ENCODE measurements at regions not wholly inside any gene's neighbourhood (a gene's known extent, or its start where the extent isn't known, plus 50 kb on each side); places are given as distances from the start of the nearest gene placed in this dataset.

GRCh38 chr12:61998791-61999190 lies 261.4 kb upstream of the USP15 start:
- TF ChIP-seq, protein P1, sequence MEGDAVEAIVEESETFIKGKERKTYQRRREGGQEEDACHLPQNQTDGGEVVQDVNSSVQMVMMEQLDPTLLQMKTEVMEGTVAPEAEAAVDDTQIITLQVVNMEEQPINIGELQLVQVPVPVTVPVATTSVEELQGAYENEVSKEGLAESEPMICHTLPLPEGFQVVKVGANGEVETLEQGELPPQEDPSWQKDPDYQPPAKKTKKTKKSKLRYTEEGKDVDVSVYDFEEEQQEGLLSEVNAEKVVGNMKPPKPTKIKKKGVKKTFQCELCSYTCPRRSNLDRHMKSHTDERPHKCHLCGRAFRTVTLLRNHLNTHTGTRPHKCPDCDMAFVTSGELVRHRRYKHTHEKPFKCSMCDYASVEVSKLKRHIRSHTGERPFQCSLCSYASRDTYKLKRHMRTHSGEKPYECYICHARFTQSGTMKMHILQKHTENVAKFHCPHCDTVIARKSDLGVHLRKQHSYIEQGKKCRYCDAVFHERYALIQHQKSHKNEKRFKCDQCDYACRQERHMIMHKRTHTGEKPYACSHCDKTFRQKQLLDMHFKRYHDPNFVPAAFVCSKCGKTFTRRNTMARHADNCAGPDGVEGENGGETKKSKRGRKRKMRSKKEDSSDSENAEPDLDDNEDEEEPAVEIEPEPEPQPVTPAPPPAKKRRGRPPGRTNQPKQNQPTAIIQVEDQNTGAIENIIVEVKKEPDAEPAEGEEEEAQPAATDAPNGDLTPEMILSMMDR (conservative IDR thresholded peaks at IDR 0.05; ENCODE audit: low read depth, low read length): no peak
- H3K4me3 ChIP-seq (ENCODE audit: low read depth, low read length): no peak overlapping the region
- no peak for DNase-seq (ENCODE audit: low read depth)

GRCh38 chr12:61999311-61999710 lies 260.9 kb upstream of the USP15 start:
- TF ChIP-seq, protein P1 (conservative IDR thresholded peaks at IDR 0.05; ENCODE audit: low read depth, low read length): no peak
- DNase-seq (ENCODE audit: low read depth): no peak
- H3K4me3 ChIP-seq (ENCODE audit: low read depth, low read length): no peak overlapping the region

DNA sequence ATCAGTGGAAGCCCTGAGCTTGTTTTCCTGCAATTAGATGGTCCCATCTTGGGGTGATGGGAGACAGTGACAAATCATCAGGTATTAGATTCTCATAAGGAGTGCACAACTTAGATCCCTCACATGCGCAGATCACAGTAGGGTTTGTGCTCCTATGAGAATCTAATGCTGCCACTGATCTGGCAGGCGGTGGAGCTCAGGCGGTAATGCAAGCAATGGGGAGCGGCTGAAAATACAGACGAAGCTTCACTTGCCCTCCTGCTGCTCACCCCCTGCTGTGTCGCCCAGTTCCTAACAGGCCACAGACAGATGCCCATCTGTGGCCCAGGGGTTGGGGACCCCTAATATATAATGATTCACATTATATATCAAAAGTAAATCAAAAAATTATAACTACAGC lies 258.8 kb upstream of the USP15 start:
- H3K4me3 ChIP-seq (ENCODE audit: low read depth, low read length): no peak overlapping the region
- TF ChIP-seq, protein P1 (conservative IDR thresholded peaks at IDR 0.05; ENCODE audit: low read depth, low read length): no peak
- no peak for DNase-seq (ENCODE audit: low read depth)

DNA sequence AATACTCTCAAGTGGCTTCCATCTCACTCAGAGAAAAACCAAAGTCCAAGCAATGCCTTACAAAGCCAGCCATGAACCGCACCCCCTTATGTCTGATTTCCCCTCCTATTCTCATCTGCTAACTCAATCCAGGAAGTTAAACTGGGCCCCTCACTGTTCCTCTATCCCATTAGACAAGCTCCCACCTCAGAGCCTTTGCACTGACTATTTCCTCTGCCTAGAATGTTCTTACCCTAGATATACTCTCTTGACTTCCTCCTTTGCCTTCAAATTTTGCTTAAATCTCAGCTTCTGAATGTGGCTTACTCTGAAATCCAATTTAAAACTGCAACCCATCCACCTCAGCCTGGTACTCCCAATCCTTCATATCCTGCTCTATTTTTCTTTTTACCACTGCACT lies 257.0 kb upstream of the USP15 start:
- TF ChIP-seq, protein P1 (conservative IDR thresholded peaks at IDR 0.05; ENCODE audit: low read depth, low read length): no peak
- H3K4me3 ChIP-seq (ENCODE audit: low read depth, low read length): no peak overlapping the region
- no peak for DNase-seq (ENCODE audit: low read depth)

GRCh38 chr12:62003701-62004100 lies 256.5 kb upstream of the USP15 start:
- DNase-seq (ENCODE audit: low read depth): no peak
- no peak overlapping the region for H3K4me3 ChIP-seq (ENCODE audit: low read depth, low read length)
- TF ChIP-seq, protein P1 (conservative IDR thresholded peaks at IDR 0.05; ENCODE audit: low read depth, low read length): no peak

GRCh38 chr12:62005615-62006014 lies 254.6 kb upstream of the USP15 start:
- DNase-seq (ENCODE audit: low read depth): no peak
- TF ChIP-seq, protein P1 (conservative IDR thresholded peaks at IDR 0.05; ENCODE audit: low read depth, low read length): no peak
- no peak overlapping the region for H3K4me3 ChIP-seq (ENCODE audit: low read depth, low read length)

DNA sequence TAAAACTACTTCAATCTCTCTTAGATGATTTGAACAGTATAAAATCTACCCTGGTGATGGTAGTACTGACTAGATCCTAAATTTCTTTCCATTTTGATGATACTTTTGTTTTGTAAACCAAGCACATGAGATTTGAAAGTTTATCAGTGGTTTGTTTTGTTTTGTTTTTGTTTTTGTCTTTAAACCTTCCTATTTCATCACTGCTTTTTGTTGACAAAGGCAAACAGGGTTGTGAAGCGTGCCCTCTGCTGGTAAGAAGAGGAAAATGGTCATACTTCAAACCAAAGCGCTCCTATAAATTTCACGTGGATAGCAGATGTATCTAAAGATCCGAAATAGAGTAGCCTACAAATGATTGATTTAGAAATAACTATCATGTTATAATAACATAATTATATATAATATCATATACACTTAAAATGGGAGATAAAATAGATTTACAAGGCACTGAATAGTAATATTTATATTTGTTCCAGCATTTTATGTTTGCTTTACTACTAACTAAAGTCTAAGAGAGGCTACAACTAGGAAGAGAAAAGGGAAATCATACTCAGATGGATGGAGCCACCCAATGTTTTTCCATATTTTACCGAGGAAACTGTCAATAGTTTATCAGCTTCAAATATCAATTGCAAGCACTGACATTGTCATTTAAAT lies 254.0 kb upstream of the USP15 start:
- TF ChIP-seq, protein P1 (conservative IDR thresholded peaks at IDR 0.05; ENCODE audit: low read depth, low read length): peak; percentile 93
- no peak for DNase-seq (ENCODE audit: low read depth)
- H3K4me3 ChIP-seq (ENCODE audit: low read depth, low read length): no peak overlapping the region

Measured in epithelial cell of proximal tubule (primary cell).